ENCODE measurements at regions not wholly inside any gene's neighbourhood (a gene's known extent, or its start where the extent isn't known, plus 50 kb on each side); places are given as distances from the start of the nearest gene placed in this dataset.

DNA sequence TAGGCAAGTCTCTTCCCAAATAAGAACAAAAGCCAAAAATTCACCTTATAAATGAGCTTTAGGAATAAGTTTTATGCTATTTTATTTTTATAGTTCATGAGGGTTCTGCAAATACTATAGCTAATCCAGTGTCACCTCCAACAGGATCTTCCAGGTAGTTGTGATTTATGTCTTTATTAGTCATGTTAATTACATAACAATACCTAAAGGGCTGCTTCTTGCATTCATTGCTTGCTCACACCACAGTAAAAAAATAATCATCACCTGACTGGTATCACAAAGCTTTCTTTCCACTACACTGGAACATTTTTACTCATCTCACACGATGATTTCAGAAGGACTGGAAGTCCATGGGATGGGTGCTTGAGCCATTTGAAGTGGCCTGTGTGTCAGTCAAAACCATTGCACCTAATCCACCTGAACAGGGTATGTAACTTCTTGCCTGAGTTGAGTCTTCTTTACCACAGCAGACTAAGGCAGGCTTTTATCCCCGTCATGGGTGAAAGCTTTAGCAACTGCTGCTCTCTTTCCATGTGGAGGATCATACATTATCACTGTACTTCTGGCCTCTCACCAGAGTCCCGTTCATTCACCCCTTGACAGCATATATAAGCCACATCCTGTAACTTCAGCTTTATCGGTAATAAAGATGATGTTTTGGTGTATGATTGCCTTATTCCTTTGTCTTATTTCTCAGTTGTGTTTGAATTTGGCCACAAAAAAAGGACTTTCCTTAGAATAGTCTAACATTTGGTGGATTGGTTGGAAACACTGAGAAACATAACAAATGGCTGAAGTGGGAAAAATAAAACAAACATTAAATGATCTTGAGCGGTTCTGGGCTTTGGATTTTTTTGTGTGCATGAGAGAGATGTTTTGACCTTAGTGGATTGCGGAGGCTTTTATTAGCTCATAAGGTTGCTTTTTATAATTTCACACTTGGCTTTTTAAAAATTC is 382.6 kb upstream of the THBS1 start:
- DNase-seq = no peak

DNA sequence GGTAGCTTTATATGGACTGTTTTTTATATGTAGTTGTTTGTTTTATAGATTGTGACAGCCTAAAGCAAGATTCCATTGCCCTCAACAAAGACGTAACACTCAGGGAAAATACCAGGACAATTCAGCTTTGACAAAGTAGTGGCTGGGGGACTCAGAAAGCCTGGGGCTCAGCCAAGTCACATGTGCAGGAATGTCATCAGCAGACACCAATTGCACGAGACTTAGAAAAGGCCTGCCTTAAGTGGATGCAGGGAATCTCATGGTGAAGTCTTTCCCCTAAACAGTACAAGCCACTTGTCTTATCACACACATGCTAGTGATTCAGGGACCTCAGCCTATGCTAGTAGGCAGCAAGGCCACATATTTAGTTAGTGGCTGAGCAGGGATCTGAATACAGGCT is 381.8 kb upstream of the THBS1 start:
- peak in 10 of 56 donors; percentile 1 to 49 (median 9) for DNase-seq

- DNase-seq = no peak
These were observed 380.3 kb upstream of the THBS1 start for GRCh38 chr15:39200586-39200985.

DNA sequence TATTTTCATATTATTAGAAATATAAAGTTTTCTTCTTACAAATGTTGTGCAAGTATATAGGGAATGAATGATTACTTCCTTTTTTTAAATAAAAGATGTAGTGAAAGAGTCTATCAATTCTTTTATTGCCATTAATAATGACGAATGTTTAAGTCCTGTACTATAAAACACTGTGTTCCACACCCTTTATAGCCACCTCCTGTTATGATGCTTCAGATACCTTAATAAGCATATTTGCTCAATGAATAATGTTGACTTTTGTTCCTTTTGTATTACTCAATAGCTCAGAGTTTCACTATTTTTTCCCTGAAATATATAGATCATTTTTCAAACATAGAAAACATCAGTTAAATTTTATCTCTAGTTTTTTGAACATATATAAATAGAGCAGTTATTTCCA is 378.2 kb upstream of the THBS1 start:
- DNase-seq = no peak

DNA sequence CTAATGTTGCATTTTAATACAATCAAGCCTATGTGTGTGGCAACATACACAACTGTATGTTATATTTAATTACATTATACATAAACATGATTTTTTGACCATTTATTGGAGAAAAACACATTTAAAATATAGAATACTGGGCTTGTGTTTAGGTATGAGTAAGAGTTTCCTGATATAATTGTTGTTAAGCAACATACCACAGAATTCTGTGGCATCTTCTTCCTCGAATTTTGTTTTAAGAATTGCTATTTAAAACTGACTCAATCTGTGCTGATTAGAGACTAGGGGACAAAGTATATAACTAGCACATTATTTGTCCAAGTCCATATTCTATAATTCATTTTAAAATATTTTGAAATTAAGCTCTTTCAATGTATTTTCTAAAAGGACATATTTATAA is 376.8 kb upstream of the THBS1 start:
- no peak for DNase-seq

DNA sequence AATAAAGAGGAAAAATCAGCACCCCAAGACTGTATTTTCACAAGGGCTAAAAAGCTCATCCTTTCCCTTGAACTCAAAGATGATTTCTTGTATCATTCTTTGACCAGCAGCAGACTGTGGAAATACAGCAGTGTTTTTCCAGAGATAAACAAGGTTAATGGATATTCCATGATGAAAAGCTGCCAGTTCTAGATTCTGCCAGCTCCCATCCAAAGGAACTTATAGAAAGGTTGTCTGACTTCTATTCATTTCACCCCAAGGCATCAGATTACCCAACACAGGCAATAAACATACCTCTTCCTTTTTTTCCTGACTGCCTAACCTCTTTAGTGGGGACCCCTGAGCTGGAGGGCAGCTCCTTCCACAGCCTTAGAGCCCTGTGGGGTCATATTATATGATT is 375.8 kb upstream of the THBS1 start:
- no peak for DNase-seq

- no peak for DNase-seq
These were observed 375.1 kb upstream of the THBS1 start for GRCh38 chr15:39205506-39206371.

DNA sequence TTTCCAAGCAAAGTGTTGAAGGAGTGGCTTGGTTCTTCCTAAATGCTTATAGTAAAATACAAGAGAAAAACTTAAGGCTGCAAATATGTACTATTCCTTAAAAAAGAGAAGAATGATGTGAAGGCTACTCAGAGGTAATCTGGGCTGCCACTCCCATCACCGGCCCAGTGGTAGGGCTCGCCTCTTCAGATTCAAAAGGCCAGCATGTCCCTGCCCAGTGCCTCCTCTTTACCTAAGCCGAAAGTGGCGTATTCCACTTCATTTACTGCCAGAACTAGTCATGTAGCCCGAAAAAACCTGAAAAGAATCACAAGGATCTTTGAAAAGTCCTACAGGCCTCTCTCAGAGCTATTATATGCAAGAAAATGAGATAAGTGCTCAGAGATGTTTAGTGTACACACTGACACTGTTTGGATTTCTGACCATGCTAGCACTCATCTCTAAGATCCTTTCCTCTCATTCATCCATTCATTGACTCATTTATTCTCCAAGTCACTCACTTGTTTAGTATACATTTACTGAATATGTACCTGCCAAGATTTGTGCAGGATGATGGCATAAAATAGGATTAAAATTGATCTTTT is 373.3 kb upstream of the THBS1 start:
- DNase-seq = no peak

DNA sequence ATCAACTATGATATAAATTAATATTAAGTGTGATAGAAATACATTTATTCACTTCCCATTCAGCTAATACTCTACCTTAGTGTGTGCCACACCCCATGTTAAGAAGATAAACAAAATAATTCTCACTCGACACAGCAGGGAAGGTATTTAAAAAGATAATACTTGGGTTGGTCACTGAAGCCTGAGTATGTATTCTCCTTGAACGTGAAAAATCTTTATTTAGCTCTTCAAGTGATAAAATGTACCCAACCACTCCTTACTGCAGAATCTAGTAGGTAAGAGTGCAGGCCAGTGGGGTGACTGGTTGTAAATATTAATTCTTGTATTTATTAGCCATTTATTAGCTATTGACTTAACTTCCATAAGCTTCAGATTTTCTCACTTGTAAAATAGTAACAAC is 372.7 kb upstream of the THBS1 start:
- DNase-seq = no peak

DNA sequence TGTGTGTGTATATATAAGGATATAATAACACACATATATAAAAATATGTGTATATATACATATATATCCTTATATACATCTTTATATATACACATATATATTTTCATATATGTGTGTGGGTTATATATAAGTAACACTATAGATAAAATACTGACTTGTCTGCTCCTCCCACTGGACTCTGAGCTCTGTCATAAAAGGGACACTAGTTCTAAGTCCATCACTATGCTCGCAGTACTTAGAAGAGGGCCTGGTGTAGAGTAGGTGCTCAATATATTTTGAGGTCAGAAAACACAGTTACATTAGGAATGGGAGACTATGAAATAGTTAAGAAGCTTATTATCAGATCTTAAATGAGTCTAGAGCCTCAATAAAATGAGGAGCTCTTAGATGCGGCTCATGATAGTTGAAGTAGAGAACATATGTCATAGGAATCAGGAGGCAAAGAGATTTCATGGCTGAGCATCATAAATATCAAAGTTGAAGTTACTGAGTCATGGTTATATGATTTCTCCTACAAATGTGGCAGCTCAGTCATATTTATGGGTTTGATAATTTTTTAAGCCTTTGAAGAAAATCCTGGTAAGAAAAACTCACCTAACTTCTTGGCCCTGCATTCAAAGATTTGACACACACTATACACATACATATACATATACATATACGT is 371.2 kb upstream of the THBS1 start:
- no peak for DNase-seq

DNA sequence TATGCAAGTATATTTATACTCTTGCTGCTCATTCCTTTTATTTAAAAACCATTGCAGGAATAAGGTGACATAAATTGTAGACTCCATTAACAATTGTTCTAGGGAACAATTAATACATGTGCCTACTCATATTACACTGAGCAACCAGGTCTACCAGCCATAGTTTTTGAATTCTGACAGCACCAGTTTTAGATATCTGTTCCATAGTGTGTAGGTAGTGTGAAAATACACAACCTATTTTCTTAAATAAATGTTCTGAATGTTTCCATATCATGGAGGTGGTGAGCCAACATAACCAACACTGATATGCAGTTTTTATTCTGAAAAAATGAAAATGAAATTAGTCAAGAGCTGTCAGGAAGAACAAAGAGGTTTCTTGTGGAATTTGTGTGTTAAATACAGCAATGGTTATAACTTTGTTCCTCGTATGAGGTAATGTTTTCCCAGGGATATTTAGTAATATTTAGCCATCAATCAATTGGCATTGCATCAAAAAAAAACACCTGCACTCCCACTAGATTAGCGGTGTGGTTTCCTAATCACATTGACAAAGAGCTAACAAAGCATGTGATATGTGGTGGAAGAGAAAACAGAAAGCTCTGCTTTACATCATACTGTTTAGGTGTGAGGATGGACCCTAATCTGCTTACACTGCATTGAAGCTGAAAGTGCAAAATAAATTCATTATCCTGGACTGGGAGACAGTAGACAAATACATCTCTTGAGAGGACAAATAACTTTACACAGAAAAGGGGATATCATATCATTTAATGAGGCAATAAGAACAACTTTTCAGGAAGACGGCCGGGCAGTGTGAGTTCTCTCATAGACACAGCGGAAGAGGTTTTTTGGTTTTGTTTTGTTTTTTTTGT is 369.5 kb upstream of the THBS1 start:
- DNase-seq = no peak

DNA sequence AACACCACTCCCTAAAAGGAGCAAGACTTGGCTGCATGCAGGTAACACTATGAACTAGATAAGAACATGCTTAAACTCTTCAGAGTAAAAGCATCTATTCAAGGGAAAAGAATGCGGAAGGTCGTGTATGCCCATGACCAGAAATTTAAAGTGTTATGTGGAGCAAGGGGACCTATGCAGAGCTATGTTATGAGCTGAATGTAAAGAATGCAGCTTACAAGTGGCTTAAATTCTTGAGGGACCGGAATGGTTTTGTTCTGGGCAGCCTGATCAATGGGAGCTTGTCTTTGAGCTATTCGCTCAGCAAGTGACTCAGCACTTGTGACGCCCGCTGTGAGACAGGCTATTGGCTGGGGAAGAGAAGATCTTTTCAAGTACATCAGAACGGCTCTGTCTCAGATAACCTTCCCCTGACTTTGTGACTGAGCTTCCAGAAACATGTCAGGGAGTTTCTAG is 367.5 kb upstream of the THBS1 start:
- DNase-seq = peak in 15 of 56 donors; percentile 1 to 40 (median 9)

- DNase-seq = no peak
These were observed 365.9 kb upstream of the THBS1 start for GRCh38 chr15:39215015-39215414.

DNA sequence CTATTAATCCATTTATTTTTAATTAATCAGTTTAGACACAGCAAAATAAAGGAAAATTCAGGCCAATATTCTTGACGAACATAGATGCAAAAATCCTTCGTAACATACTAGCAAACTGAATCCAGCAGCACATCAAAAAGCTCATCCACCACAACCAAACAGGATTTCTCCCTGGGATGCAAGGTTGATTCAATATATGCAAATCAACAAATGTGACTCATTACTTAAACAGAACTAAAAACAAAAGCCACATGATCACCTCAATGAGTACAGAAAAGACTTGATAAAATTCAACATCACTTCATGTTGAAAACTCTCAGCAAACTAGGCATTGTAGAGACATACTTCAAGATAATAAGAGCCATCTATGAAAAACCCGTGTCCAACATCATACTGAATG is 364.1 kb upstream of the THBS1 start:
- DNase-seq = no peak

DNA sequence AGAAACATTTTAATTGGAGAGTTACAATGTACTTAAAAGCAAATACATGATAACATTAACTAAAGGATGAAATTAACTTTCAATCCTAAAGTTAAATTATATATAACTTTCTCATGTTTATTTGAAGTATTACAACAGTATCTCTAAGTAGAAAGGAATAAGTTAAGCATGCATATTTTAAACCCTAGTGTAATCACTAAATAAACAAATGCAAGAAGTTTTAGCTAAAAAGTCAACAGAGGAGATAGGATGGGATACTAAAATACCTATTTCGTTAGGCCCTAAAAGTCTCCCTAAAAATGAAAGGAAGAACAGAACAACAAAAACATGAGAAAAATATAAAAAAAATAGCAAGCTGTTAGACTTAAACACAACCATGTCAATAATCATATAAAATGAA is 361.3 kb upstream of the THBS1 start:
- no peak for DNase-seq

GRCh38 chr15:39226169-39226937 is 354.5 kb upstream of the THBS1 start:
- DNase-seq = no peak

DNA sequence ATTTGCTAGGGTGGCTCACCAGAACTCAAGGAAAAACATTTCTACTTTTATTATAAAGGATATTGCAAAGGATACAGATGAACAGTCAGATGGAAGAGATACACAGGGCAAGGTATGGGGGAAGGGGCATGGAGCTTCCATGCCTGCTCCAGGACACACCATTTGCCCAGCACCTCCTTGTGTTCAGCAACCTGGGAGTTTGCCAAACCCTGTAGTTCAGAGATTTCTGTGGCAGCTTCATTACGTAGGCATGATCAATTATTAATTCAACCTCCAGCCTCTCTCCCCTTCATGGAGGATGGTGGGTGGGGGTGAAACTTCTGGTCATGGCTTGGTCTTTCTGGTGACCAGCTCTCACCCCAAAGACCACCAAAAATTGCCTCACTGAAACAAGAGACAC is 353.9 kb upstream of the THBS1 start:
- no peak for DNase-seq

GRCh38 chr15:39228889-39229288 is 352.0 kb upstream of the THBS1 start:
- DNase-seq = no peak

GRCh38 chr15:39230205-39230907 is 350.5 kb upstream of the THBS1 start:
- peak in 1 of 56 donors; percentile 4 for DNase-seq

Data from amygdala (tissue), 56 donors.